GM21390 (cell line): ENCODE measurements at regions not wholly inside any gene's neighbourhood (a gene's known extent, or its start where the extent isn't known, plus 50 kb on each side); places are given as distances from the start of the nearest gene placed in this dataset.

Experiments
- ATAC-seq: cut with Tn5 transposase; IDR thresholded peaks from one replicate; pipeline ENCODE4 v1.9.1; 2021; ENCODE audit not compliant: unreplicated experiment

DNA sequence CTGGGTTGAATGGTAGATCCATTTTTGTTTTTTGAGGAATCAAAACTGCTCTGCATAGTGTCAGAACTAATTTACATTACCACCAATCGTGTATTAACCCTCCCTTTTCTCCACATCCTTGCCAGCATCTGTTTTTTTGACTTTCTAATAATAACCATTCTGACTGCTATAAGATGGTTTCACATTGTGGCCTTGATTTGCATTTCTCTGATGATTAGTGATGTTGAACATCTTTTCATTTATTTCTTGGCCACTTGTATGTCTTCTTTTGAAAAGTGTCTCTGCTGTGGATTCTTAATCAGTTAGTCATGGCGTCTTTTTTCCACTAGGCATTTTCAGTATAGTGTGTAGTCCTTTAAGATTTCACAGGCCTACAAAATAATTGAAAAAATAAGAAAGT is 2144.3 kb upstream of the C9orf72 start:
- ATAC-seq = peak; percentile 88

DNA sequence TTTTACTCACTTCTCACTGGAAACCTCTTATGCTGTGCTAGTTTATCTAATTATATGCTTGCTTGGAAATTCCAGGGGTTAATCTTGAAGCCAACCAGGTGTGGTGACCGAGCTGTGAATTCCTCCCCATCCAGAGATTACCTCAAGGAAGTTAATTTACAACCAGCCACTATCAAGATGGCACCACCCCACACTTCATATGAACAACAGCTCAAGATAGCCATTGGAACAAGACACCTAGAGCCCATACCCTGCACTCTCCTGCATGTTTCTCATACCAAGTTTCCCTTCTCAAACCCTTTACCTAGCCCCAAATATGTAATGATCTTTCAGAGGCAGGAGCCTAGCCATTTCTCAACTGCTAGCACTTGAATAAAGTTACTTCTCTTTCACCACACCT is 2156.9 kb upstream of the C9orf72 start:
- no peak for ATAC-seq

DNA sequence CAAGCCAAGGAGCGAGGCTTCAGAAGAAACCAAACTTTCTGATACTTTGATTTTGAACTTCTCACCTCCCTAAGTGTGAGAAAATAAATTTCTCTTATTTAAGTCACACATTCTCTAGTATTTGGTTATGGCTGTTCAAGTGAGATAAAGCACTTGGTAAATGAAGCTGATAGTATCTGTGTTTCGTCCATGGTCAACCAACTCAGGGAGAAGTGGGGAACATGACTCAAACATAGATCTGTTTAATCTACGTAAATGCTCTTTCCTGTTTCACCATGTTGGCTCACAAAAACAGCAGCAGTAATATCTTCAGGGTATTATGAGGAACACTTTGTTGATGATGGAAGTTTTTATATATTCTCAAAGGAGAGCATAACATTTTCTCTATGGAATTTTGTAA is 2167.2 kb upstream of the C9orf72 start:
- no peak for ATAC-seq

DNA sequence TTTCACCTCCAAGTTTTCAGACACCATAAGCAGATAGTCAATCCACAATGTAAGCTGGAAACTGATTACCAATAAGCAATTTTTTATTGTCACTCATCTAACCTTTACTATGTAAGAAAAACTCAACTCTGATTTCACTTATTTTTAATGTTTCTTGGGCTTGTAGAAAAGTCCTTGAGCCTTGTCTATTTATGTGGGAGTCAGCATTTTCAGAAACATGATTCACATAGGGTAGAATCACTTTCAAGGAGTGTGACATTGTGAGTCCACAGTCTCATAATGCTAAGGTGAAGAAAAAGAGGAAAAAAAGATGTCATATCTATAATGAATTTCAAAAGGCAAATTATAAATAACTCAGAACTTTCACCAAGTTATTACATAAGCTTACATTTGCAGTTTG is 2167.9 kb upstream of the C9orf72 start:
- ATAC-seq = no peak

DNA sequence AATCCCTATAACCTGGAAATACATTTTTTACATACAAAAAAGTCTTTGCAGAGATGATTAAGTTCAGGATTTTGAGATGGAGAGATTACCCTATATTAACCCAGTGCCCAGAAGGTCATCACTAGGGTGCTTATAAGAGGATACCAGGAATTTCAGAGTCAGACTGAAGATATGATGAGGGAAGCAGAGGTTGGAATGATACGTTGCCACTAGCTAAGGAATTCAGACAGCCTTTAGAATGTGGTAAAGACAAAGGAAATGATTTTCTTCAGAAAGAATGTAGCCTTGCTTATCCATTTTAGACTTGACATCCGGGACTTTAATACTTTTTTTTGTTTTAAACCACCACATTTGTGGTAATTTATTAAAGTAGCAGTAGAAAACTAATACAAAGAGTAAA is 2176.8 kb upstream of the C9orf72 start:
- ATAC-seq = no peak

DNA sequence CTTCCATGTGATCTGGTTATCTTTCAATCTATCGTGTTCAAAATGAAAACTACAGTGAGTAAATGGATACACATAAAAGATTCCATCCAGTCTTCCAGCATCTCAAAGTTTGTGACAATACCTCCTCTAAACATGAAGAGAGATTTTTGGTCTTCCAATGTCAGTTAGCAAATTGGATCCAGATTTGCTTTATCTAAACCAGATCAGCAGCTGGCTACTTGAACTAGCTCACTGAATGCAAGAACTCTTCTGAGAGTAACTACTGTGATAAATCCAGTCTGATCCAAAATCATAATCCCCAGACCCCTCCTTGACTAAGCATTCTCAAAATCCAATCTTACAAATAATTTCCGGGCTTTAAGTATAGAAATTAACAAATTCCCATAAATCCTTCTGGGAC is 2177.9 kb upstream of the C9orf72 start:
- ATAC-seq = no peak

DNA sequence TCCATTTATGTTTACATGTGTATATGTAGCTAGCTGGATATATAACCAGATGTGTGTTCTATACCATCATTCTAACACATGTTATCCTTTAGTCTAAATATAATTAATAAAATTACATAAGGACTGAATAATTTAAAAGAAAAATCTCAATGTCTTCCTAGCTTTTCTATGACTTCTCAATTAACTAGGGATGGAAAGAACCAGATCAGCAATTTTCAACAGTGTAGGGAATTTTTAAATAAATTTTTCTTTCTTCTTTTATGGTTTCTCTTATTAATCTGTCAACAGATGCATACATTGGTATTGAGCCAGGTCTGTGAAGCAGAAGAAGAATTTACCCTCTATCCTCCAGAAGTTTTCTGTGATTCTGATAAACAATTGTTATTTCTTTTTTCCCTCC is 2180.4 kb upstream of the C9orf72 start:
- ATAC-seq = no peak

DNA sequence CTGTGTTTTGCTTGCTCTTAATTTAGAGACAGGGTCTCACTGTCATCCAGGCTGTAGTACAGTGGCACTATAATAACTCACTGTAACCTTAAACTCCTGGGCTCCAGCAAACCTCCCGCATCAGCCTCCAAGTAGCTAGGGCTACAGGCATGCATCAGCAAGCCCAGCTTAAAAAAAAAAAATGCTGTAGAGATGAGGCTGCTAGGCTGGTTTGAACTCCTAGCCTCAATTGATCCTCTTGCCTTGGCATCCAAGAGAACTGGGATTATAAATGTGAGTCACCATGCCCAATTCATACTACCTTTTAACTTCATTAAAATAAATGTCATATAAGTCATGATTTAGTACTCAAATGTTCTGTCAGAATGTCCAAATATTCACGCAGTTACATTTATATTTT is 2195.7 kb upstream of the C9orf72 start:
- no peak for ATAC-seq

DNA sequence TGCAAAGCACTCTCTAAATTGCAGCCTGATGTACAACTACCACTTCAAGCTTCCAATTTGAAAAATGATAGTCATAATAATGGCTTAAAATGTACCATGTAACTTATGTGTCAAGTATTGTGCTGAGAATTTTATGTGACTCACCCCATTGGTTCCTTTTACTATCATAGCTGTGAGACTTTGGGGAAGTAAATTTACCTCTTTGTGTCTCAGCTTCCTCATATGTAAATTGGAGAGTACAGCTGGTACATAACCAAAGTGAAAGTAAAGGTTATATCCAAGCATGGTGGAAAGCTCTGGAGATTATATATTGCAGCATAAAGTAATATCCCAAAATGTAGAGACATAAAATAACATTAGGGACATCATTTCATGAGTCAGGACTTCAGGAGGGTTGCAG is 2200.4 kb upstream of the C9orf72 start:
- no peak for ATAC-seq

DNA sequence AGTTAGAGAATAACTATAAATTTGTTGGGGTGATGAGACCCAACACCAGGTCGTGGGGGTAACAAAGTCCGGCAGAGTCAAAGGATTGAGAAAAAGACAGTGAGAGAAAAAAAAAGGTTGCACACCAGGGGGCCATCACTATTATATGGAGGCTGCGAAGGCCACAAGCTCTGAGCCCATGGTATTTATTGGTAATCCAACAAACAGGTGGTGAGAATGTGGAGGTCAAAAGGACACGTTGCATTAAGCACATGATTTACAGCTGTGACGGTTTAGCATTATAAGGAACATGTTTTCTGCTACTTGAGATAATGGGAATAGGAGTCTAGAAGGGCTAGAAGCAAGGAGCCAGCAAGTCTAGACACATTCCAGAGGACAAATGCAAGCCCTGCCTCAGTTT is 2202.2 kb upstream of the C9orf72 start:
- no peak for ATAC-seq

DNA sequence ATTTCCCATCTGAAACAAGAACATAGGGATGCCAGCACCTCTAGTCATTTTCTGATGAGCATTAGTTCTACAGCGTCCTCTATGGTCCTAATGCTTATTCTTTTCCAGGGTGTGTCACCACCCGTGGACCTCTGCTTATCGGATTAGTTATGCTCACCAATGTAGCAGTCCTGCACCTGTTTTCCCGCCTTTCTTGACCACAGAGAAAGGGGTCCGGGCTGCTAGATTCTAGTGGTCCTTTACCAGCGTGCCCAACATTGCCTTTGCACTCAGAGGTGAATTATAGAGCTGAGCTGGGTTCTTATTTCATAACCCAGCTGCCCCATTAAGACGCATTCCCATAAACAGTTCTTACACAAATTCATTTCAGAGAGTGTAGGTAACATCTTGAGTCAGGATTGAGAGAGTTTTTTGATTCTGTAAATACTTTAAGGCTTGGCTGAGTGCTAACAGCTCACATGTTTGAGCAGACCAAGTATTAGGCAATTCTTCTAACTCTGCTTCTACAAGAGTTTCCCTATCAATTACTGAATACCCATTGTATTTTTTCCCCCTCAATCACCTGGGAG is 2205.1 kb upstream of the C9orf72 start:
- no peak for ATAC-seq

DNA sequence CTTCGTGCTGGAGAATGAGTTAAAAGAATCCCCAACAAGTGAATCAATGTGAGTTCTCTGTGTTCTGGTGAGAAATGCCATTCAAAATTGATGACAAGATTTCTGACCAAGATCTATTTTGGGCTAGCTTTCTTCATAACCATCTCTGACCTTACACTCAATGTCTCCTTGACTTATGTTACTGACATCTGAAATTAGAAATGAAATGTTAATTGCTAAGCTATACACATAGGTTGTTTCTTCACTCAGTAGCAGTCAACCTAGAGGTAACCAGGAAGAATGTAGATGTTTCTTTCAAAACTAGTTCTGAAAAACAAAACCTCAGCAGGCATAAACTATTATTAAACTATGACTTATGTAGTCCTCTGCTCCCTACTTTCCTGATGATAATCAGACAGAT is 2220.7 kb upstream of the C9orf72 start:
- ATAC-seq = no peak

DNA sequence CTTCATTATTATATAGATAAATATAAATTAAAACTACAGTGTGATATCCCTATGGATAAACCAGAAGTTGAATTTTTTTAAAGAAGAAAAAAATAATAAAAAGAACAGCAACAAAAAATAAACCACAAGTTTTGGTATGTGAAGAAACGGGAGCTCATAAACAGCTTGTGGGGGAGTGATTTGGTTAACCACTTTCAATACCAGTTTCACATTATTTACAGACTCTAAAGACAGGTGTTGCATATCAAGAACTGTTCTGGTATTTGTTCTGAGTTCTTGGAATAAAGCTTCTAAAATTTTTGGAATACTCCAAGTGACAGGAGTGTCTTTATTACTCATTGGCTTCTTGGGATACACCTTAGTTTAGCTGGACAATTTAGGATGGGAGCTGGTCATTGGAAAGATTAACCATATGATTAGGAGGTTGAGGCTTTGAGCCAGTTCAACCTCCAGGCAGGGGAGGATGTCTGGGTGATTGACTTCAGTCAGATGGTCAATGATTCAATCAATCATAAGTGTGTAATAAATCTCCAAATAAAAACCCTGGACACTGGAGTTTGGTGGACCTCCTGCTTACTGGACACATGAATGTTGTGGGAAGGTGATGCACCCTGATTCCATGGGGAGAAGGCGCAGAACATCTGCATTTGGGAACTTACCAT is 2223.1 kb upstream of the C9orf72 start:
- ATAC-seq = peak; percentile 97

DNA sequence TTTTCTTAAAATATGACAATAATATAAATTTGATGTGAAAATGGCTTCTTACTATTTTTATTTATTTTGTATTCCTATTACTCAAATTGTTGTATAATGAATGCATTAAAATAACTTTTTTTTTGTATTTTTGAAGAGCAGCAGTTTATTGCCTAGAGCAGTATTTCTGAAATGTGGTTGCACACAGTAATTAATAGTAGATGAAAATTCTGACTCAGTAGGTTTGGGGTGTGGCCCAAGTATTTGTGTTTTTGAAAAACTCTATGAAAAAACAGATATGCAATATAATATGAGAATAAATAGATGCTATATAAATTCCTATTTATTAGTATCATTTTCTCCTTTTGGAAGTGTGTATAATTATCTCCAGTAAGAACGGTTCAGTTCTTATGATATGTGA is 2225.3 kb upstream of the C9orf72 start:
- no peak for ATAC-seq

DNA sequence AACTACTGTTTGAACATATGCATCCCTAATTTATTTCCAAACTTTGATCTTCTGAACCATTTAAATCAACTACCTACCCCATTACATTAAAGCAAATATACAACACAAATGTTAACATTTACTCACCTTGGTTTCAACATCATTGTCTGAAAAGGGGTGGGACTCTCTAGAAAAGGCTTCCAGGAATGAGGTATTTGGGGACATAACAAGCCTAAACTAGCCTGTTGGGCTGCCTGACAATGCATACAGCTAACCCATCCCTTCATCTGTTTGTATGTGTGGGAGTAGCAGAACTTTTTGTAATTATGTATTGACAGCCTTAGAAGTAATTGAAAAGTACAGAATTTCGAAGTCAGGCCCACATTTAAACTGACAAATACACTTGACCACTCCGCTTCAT is 2225.9 kb upstream of the C9orf72 start:
- no peak for ATAC-seq

DNA sequence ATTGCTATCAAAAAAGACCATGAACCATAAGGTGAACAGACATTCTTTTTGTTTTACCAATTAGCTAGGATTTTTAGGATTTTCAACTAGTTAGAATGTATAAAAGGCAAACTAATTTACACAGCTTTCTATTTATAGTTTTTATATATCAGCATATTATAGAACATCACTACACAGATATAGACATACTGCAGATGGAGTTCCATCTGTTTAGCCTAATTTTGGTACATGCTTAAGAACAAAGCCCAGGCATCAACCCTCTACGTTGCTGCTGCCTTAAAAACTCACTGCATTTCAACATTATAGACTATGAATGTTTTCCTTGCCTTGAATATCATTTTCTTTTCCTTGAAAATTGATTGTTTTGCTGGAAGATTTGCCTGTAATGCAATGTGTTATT is 2227.5 kb upstream of the C9orf72 start:
- no peak for ATAC-seq

DNA sequence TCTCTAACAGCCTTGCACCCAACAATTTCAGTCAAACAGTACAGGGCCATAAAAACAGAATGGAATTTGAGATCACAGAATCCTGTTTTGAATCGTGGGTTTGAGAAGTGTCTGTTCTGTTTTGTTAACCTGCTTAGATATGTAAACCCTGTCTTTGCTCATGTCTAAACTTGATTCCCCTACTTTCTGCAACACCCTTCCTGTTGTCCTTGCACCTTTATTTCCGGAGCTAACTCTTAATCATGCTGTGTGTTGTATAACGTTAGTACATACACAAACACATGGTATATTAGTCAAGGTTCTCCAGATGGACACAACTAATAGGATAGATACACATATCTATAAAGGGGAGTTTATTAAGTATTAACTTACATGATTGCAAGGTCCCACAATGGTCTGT is 2229.2 kb upstream of the C9orf72 start:
- no peak for ATAC-seq

DNA sequence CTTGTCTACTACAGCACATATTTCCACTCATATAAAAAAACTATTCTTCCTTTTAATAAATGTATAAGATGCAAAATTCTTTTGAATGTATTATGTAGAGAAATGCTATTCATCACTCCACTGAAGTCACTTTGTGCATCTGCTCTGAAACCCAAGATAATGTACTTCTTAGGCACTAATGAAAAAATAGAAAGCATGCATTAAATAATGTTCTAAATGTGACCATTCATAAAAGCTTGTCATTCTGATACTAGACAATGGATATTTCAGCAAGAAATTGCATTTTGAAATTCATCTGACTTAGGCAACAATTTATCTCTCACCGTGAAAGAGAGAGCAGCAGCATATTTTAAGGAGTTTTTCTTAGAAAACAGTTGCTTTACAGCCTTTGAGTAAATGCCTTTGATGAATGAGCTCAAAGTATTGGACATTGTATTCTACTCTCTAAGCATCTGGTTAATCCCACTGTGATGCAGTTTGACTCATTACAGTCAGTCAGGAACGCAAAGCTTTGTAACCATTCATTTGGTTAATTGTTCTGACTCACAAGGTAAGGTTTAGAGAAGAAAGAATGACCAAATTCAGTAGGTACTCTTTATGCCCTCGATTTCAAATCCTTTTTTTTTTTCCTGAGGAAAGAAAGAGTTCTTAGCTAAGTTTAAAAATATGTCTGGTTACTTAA is 2233.8 kb upstream of the C9orf72 start:
- ATAC-seq = no peak

DNA sequence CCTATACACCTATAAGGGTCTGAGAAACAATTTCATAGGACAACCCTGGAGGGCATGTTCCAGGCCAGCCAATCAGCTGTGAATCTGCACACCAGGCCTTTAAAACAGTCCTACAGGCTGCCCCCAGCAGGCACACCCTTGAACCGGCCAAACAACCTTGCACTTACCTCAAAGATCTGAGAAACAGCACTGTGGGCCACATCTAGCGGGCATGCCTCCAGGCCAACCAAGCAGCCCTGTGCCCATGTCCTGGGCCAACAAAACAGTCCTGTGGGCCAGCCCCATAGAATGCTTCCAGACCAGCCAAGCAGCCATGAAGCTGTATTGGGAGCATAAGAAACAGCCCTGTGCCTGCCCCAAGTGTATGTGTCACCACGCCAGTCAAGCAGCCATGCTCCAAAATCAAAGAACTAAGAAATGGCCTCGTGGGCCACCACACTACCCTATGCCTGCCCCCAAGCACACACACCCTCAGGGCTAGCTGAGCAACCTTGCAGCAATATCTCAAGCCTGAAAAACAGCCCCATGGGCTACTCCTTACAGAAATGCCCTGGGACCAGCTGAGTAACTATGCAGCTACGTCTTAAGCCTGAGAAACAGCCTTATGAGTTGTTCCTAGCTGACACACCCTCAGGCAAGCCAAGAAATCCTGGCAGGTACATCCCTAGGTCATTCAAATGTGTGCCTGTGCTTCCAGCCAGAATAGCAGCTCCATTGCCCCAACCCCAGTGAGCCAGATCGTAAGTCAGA is 2243.8 kb upstream of the C9orf72 start:
- ATAC-seq = no peak

DNA sequence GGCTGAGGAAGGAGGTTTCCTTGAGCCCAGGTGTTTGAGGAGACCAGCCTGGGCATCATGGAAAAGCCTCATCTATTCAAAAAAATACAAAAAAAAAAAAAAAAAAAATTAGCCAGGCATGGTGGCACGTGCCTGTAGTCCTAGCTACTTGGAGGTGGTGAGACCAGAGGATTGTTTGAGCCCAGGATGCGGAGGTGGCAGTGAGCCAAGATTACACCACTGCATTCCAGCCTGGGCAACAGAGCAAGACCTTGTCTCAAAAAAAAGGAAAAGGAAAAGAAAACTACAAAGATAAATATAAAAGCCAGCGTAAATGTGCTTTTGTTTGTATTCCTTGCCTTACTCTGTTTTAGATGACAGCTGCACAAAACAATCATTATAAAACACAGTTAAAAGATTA is 2249.2 kb upstream of the C9orf72 start:
- no peak for ATAC-seq

DNA sequence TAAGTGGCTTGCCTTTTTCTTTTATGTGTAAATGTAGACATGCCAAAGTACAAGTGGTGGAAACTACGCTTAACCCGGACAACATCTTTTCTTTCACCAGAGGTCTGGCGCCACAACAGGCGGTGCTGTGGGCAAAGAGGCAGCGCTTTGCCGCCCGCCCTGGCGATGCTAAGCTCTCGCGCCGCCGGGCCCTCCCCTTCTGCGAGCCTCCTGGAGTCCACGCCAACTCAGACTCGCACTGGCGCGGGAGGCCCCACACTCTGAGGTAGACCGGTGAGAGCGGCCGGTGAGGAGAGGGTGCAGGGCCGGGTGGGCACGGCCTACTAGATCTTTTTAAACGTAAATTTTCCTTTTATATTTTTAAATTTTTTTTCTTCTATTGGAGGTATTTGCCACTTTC is 2253.1 kb upstream of the C9orf72 start:
- no peak for ATAC-seq

DNA sequence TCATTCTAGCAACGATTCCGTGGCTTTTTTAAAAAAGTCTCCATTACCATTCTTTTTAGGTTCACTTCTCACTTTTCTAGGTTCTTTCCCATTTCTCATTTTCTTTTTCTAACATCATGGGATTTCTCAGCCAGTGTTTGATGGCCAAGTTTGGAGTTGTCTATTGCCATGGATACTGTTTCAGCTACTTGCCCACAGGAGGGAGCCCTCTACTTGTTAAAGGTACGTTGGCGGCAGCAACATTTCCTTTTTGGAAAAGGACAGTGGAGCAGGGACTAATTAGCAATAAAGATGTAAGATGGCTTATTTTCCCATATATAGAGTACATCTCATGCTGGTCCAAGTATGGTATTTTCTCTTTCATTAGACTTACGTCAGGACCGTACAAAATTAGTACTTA is 2257.5 kb upstream of the C9orf72 start:
- ATAC-seq = no peak
